ENCODE measurements at regions not wholly inside any gene's neighbourhood (a gene's known extent, or its start where the extent isn't known, plus 50 kb on each side); places are given as distances from the start of the nearest gene placed in this dataset.

GRCh38 chr4:75122424-75123014 is 189.6 kb downstream of the PARM1 start:
- Histone ChIP-seq H3K4me3 (ENCODE audit: low read length) (no peak overlapping the region), H3K36me3 (ENCODE audit: control insufficient read depth, insufficient read depth, low read length) (no peaks in the 10 kb centered on the region), H3K27me3 (ENCODE audit: control insufficient read depth, insufficient read depth, low read length) (no peaks in the 10 kb centered on the region), H3K27ac (ENCODE audit: low read depth, low read length) (no peak overlapping the region), H3K9ac (ENCODE audit: low read length) (no peak overlapping the region), H3K4me1 (ENCODE audit: control insufficient read depth, insufficient read depth, low read length) (no peaks in the 10 kb centered on the region)

GRCh38 chr4:75118739-75119138 is 185.8 kb downstream of the PARM1 start:
- Histone ChIP-seq H3K27ac (ENCODE audit: low read depth, low read length) (no peak overlapping the region), H3K4me1 (ENCODE audit: control insufficient read depth, insufficient read depth, low read length) (no peaks in the 10 kb centered on the region), H3K36me3 (ENCODE audit: control insufficient read depth, insufficient read depth, low read length) (no peaks in the 10 kb centered on the region), H3K4me3 (ENCODE audit: low read length) (no peak overlapping the region), H3K27me3 (ENCODE audit: control insufficient read depth, insufficient read depth, low read length) (no peaks in the 10 kb centered on the region), H3K9ac (ENCODE audit: low read length) (no peak overlapping the region)

GRCh38 chr4:75110061-75110460 is 177.1 kb downstream of the PARM1 start:
- H3K4me3 ChIP-seq (ENCODE audit: low read length), result no peak overlapping the region
- H3K4me1 ChIP-seq (ENCODE audit: control insufficient read depth, insufficient read depth, low read length), result no peaks in the 10 kb centered on the region
- no peak overlapping the region for H3K9ac ChIP-seq (ENCODE audit: low read length)
- H3K36me3 ChIP-seq (ENCODE audit: control insufficient read depth, insufficient read depth, low read length), result no peaks in the 10 kb centered on the region
- no peaks in the 10 kb centered on the region for H3K27me3 ChIP-seq (ENCODE audit: control insufficient read depth, insufficient read depth, low read length)
- H3K27ac ChIP-seq (ENCODE audit: low read depth, low read length), result no peak overlapping the region

- Histone ChIP-seq H3K4me3 (ENCODE audit: low read length) (no peak overlapping the region), H3K27ac (ENCODE audit: low read depth, low read length) (no peak overlapping the region), H3K27me3 (ENCODE audit: control insufficient read depth, insufficient read depth, low read length) (no peaks in the 10 kb centered on the region), H3K4me1 (ENCODE audit: control insufficient read depth, insufficient read depth, low read length) (no peaks in the 10 kb centered on the region), H3K36me3 (ENCODE audit: control insufficient read depth, insufficient read depth, low read length) (no peaks in the 10 kb centered on the region), H3K9ac (ENCODE audit: low read length) (no peak overlapping the region)
Measured at GRCh38 chr4:75107755-75108612, 175.1 kb downstream of the PARM1 start.

- Histone ChIP-seq H3K27ac (ENCODE audit: low read depth, low read length) (no peak overlapping the region), H3K4me3 (ENCODE audit: low read length) (no peak overlapping the region), H3K4me1 (ENCODE audit: control insufficient read depth, insufficient read depth, low read length) (no peaks in the 10 kb centered on the region), H3K27me3 (ENCODE audit: control insufficient read depth, insufficient read depth, low read length) (no peaks in the 10 kb centered on the region), H3K36me3 (ENCODE audit: control insufficient read depth, insufficient read depth, low read length) (no peaks in the 10 kb centered on the region), H3K9ac (ENCODE audit: low read length) (no peak overlapping the region)
Measured at GRCh38 chr4:75102787-75103085, 169.8 kb downstream of the PARM1 start.

- H3K4me3 ChIP-seq (ENCODE audit: low read length), result no peak overlapping the region
- no peaks in the 10 kb centered on the region for H3K4me1 ChIP-seq (ENCODE audit: control insufficient read depth, insufficient read depth, low read length)
- no peaks in the 10 kb centered on the region for H3K36me3 ChIP-seq (ENCODE audit: control insufficient read depth, insufficient read depth, low read length)
- no peak overlapping the region for H3K27ac ChIP-seq (ENCODE audit: low read depth, low read length)
- no peak overlapping the region for H3K9ac ChIP-seq (ENCODE audit: low read length)
- H3K27me3 ChIP-seq (ENCODE audit: control insufficient read depth, insufficient read depth, low read length), result no peaks in the 10 kb centered on the region
Measured at GRCh38 chr4:75101906-75102786, 169.2 kb downstream of the PARM1 start.
